ENCODE measurements at regions not wholly inside any gene's neighbourhood (a gene's known extent, or its start where the extent isn't known, plus 50 kb on each side); places are given as distances from the start of the nearest gene placed in this dataset.

GRCh38 chr11:47913529-47914244 lies 65.5 kb upstream of the NUP160 start:
- no peak overlapping the region for H3K4me3 ChIP-seq (replicated peaks in 1 of 3; ENCODE audit: insufficient read depth in 1 of 3, low read depth in 2 of 3, low read length in 3 of 3)
- no peaks in the 10 kb centered on the region for H3K9me3 ChIP-seq (ENCODE audit: low read length)
- no peak overlapping the region for H3K4me2 ChIP-seq (ENCODE audit: low read depth, low read length)
- peaks cover 43% of the 10 kb centered on the region for H3K4me1 ChIP-seq (ENCODE audit: insufficient read depth, low read length)
- H3K27ac ChIP-seq (ENCODE audit: extremely low read length, insufficient read depth, low read length) = no peak overlapping the region
- in situ Hi-C loops (cut with HindIII; ENCODE audit: extremely low pct_ligation_motif_present, low pct_unique_long_range_greater_than_20kb) = no loop called here
- ChIA-PET CTCF (ENCODE audit: low intra/inter-chr PET ratio, low total read pairs) (no interaction called here), POLR2A (no interaction called here)
- no peak overlapping the region for H2AFZ ChIP-seq (ENCODE audit: low read length)
- no peaks in the 10 kb centered on the region for H3K36me3 ChIP-seq (replicated peaks in 1 of 2; ENCODE audit: control insufficient read depth in 1 of 2, insufficient read depth in 2 of 2, low read length in 2 of 2)
- intact Hi-C loops (cut with micrococcal nuclease; ENCODE audit: unreplicated experiment) = no loop called here
- ATAC-seq = no peak
- H3K27me3 ChIP-seq (ENCODE audit: control insufficient read depth in 1 of 2, insufficient read depth in 2 of 2, low read length in 2 of 2) = peaks cover 0 to 3% of the 10 kb centered on the region in 2 experiments; a peak in 1 of 5 replicates
- WGBS (ENCODE audit: low lambda C conversion rate) = 66% methylated on average over 8 of the region's 8 CpGs
- H4K20me1 ChIP-seq (ENCODE audit: insufficient read depth, low read length) = no peaks in the 10 kb centered on the region
- DNase-seq (ENCODE audit: low spot score) = no peak
- no peaks in the 10 kb centered on the region for H3K79me2 ChIP-seq (ENCODE audit: insufficient read depth, low read length)
- TF ChIP-seq ZBTB7B (CRISPR knock-in tag; IDR thresholded peaks at IDR 0.05) (no peak), ZNF777 (CRISPR knock-in tag; IDR thresholded peaks at IDR 0.05) (no peak), ZNF672 (CRISPR knock-in tag; IDR thresholded peaks at IDR 0.05) (no peak), ZNF577 (CRISPR knock-in tag; IDR thresholded peaks at IDR 0.05; ENCODE audit: borderline replicate concordance, low read depth) (no peak)
- TF ChIP-seq, protein P1, sequence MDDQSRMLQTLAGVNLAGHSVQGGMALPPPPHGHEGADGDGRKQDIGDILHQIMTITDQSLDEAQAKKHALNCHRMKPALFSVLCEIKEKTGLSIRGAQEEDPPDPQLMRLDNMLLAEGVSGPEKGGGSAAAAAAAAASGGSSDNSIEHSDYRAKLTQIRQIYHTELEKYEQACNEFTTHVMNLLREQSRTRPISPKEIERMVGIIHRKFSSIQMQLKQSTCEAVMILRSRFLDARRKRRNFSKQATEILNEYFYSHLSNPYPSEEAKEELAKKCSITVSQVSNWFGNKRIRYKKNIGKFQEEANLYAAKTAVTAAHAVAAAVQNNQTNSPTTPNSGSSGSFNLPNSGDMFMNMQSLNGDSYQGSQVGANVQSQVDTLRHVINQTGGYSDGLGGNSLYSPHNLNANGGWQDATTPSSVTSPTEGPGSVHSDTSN (CRISPR knock-in tag; IDR thresholded peaks at IDR 0.05; ENCODE audit: borderline replicate concordance) = no peak
- H3K9ac ChIP-seq (ENCODE audit: insufficient read depth, low read depth, low read length) = no peak overlapping the region
- no peak for FAIRE-seq
- BruUV-seq (replicated peaks) = no TSS peak

- in situ Hi-C loops (cut with HindIII; ENCODE audit: extremely low pct_ligation_motif_present, low pct_unique_long_range_greater_than_20kb) = no loop called here
- H3K4me2 ChIP-seq (ENCODE audit: low read depth, low read length) = no peak overlapping the region
- H3K4me3 ChIP-seq (replicated peaks in 1 of 3; ENCODE audit: insufficient read depth in 1 of 3, low read depth in 2 of 3, low read length in 3 of 3) = no peak overlapping the region
- TF ChIP-seq ZNF501 (CRISPR knock-in tag; IDR thresholded peaks at IDR 0.05) = no peak
- TF ChIP-seq SIN3A (IDR thresholded peaks at IDR 0.05; ENCODE audit: borderline replicate concordance, low read depth, low read length) = no peak
- peak; percentile 28; the same call in 1 of the 2 replicates for TF ChIP-seq FOXA3 (CRISPR knock-in tag; IDR thresholded peaks at IDR 0.05)
- no peak for TF ChIP-seq SOX13 (IDR thresholded peaks at IDR 0.05)
- 0 out of 4 replicates have a peak, but pooled peaks of 1 of the 2 experiments have one; percentile 28 for TF ChIP-seq SOX13 (CRISPR knock-in tag; conservative IDR thresholded peaks at IDR 0.05 in 1 of 2, IDR thresholded peaks at IDR 0.05 in 1 of 2)
- TF ChIP-seq ZFAT (CRISPR knock-in tag; conservative IDR thresholded peaks at IDR 0.05) = no peak
- TF ChIP-seq GATAD2A (CRISPR knock-in tag; IDR thresholded peaks at IDR 0.05) = peak; percentile 65; the same call in 1 of the 2 replicates
- TF ChIP-seq GPN1 (CRISPR knock-in tag; IDR thresholded peaks at IDR 0.05; ENCODE audit: borderline replicate concordance) = no peak
- no peak for TF ChIP-seq ZNF232 (CRISPR knock-in tag; IDR thresholded peaks at IDR 0.05; ENCODE audit: borderline replicate concordance)
- 0 out of 2 replicates have a peak, but pooled peaks have one; percentile 20 for TF ChIP-seq FOXK2 (IDR thresholded peaks at IDR 0.05)
- no peak for TF ChIP-seq ZNF691 (CRISPR knock-in tag; IDR thresholded peaks at IDR 0.05; ENCODE audit: borderline replicate concordance, low read depth)
- TF ChIP-seq ZNF740 (CRISPR knock-in tag; IDR thresholded peaks at IDR 0.05) = no peak
These were observed 64.8 kb upstream of the NUP160 start for GRCh38 chr11:47912843-47913437.

More at GRCh38 chr11:47912843-47913437, 64.8 kb upstream of the NUP160 start:
- H3K36me3 ChIP-seq (replicated peaks in 1 of 2; ENCODE audit: control insufficient read depth in 1 of 2, insufficient read depth in 2 of 2, low read length in 2 of 2) = no peaks in the 10 kb centered on the region
- DNase-seq (ENCODE audit: low spot score) = no peak
- H3K9me3 ChIP-seq (ENCODE audit: low read length) = no peaks in the 10 kb centered on the region
- WGBS (ENCODE audit: low lambda C conversion rate) = 18% methylated on average over 6 of the region's 6 CpGs
- intact Hi-C loops (cut with micrococcal nuclease; ENCODE audit: unreplicated experiment) = no loop called here
- no peaks in the 10 kb centered on the region for H4K20me1 ChIP-seq (ENCODE audit: insufficient read depth, low read length)
- no peak for ATAC-seq
- H3K27ac ChIP-seq (ENCODE audit: extremely low read length, insufficient read depth, low read length) = no peak overlapping the region
- ChIA-PET POLR2A (no interaction called here), CTCF (ENCODE audit: low intra/inter-chr PET ratio, low total read pairs) (no interaction called here)
- H3K9ac ChIP-seq (ENCODE audit: insufficient read depth, low read depth, low read length) = no peak overlapping the region
- H3K27me3 ChIP-seq (ENCODE audit: control insufficient read depth in 1 of 2, insufficient read depth in 2 of 2, low read length in 2 of 2) = peaks cover 0 to 3% of the 10 kb centered on the region in 2 experiments; a peak in 1 of 5 replicates
- no peaks in the 10 kb centered on the region for H3K79me2 ChIP-seq (ENCODE audit: insufficient read depth, low read length)
- no peak for FAIRE-seq
- BruUV-seq (replicated peaks) = no TSS peak
- H2AFZ ChIP-seq (ENCODE audit: low read length) = no peak overlapping the region
- H3K4me1 ChIP-seq (ENCODE audit: insufficient read depth, low read length) = peaks cover 40% of the 10 kb centered on the region

Measured in HepG2 (cell line).